K562 (cell line): ENCODE measurements at regions not wholly inside any gene's neighbourhood (a gene's known extent, or its start where the extent isn't known, plus 50 kb on each side); places are given as distances from the start of the nearest gene placed in this dataset.

Experiments
- CBX8 ChIP-seq: fragments of 200-600 bp; sonication (generic); IDR thresholded peaks from 2 replicates; pipeline ENCODE4 v1.6.1; 2012; ENCODE audit warnings: borderline replicate concordance, mixed run types, low read depth, mild to moderate bottlenecking, moderate library complexity, mixed read lengths, low read length, control low read depth, inconsistent platforms; ENCODE audit not compliant: poor library complexity, severe bottlenecking; ENCODE audit errors: extremely low read depth
- GABPB2 ChIP-seq: fragments of 250-450 bp; sonication (Bioruptor Pico); conservative IDR thresholded peaks from 2 replicates; pipeline ENCODE4 v1.5.1; 2021; ENCODE audit warnings: mild to moderate bottlenecking
- HEY1 ChIP-seq: fragments of 250-450 bp; sonication (Bioruptor Pico); IDR thresholded peaks from 2 replicates; pipeline ENCODE4 v1.5.0; 2020; ENCODE audit warnings: mild to moderate bottlenecking, moderate library complexity, borderline replicate concordance
- HMG20A ChIP-seq: fragments of 450-650 bp; formaldehyde crosslinking; conservative IDR thresholded peaks from 2 replicates; pipeline ENCODE4 v1.4.0; 2020; ENCODE audit warnings: mild to moderate bottlenecking, mixed read lengths
- IRF2 ChIP-seq: sonication (generic); formaldehyde crosslinking; IDR thresholded peaks from 2 replicates; pipeline ENCODE4 v1.8.1; 2022; ENCODE audit warnings: mild to moderate bottlenecking, missing genetic modification reagents
- L3MBTL2 ChIP-seq: fragments of 450-650 bp; IDR thresholded peaks from 2 replicates; pipeline ENCODE4 v1.6.1; 2016; ENCODE audit warnings: mild to moderate bottlenecking, moderate library complexity
- PHTF2 ChIP-seq: fragments of 250-450 bp; sonication (Bioruptor Pico); IDR thresholded peaks from 2 replicates; pipeline ENCODE4 v1.5.0; 2021; ENCODE audit warnings: mild to moderate bottlenecking
- POLR3A ChIP-seq: IDR thresholded peaks from 2 replicates; pipeline ENCODE4 v1.6.1; 2011; ENCODE audit warnings: borderline replicate concordance, mild to moderate bottlenecking, moderate library complexity; ENCODE audit not compliant: insufficient read length, insufficient read depth; ENCODE audit errors: extremely low read depth
- PTBP1 ChIP-seq: fragments of 200-400 bp; formaldehyde crosslinking; IDR thresholded peaks from 2 replicates; pipeline ENCODE4 v1.6.1; 2017; ENCODE audit warnings: low read depth, low read length
- RBBP5 ChIP-seq: fragments of 200-600 bp; sonication (generic); IDR thresholded peaks from 2 replicates; pipeline ENCODE4 v1.6.1; 2012; ENCODE audit warnings: borderline replicate concordance, mild to moderate bottlenecking, low read length, control low read depth, inconsistent platforms; ENCODE audit not compliant: insufficient read depth, poor library complexity, severe bottlenecking
- SMAD1 ChIP-seq: fragments of 150-350 bp; IDR thresholded peaks from 2 replicates; pipeline ENCODE4 v1.6.1; 2014; ENCODE audit warnings: low read length, low read depth; ENCODE audit not compliant: partially characterized antibody
- STAG1 ChIP-seq: sonication (generic); formaldehyde crosslinking; IDR thresholded peaks from 2 replicates; pipeline ENCODE4 v1.5.0; 2020; ENCODE audit warnings: missing genetic modification reagents, borderline replicate concordance
- TAF1 ChIP-seq: IDR thresholded peaks from 2 replicates; pipeline ENCODE4 v1.6.1; 2011; ENCODE audit warnings: mild to moderate bottlenecking, low read length, moderate library complexity; ENCODE audit not compliant: insufficient read depth, control insufficient read depth, severe bottlenecking; ENCODE audit errors: extremely low read depth
- TOE1 ChIP-seq, 2 experiments: fragments of 450-650 bp in 1 of 2; sonication (generic) in 1 of 2; formaldehyde crosslinking in 1 of 2; IDR thresholded peaks; 2 replicates each; pipeline versions ENCODE4 v1.7.1 to v1.8.0; 2016 to 2022; ENCODE audit warnings: borderline replicate concordance in 2 of 2, mild to moderate bottlenecking in 2 of 2, antibody characterized with exemption in 1 of 2, inconsistent platforms in 1 of 2, low read depth in 1 of 2, missing genetic modification reagents in 1 of 2, moderate library complexity in 1 of 2
- ZNF165 ChIP-seq: fragments of 250-450 bp; sonication (Bioruptor Pico); IDR thresholded peaks from 2 replicates; pipeline ENCODE4 v1.4.0; 2020; ENCODE audit warnings: borderline replicate concordance
- ZNF24 ChIP-seq: fragments of 450-650 bp; IDR thresholded peaks from 2 replicates; pipeline ENCODE4 v1.6.1; 2016
- ZNF408 ChIP-seq: fragments of 250-450 bp; sonication (Bioruptor Pico); IDR thresholded peaks from 2 replicates; pipeline ENCODE4 v1.4.0; 2020; ENCODE audit warnings: low read depth, mild to moderate bottlenecking, moderate library complexity
- ZNF41 ChIP-seq: fragments of 250-450 bp; sonication (Bioruptor Pico); conservative IDR thresholded peaks from 2 replicates; pipeline ENCODE4 v1.4.0; 2020; ENCODE audit warnings: mild to moderate bottlenecking
- TF ChIP-seq, protein P1 (sequence below): fragments of 200-800 bp; sonication (Bioruptor generic); IDR thresholded peaks from 2 replicates; pipeline ENCODE4 v1.6.1; 2016; ENCODE audit warnings: missing genetic modification characterization, missing compliant biosample characterization
- TF ChIP-seq, protein P2 (sequence below): fragments of 250-450 bp; sonication (Bioruptor Pico); IDR thresholded peaks from 2 replicates; pipeline ENCODE4 v1.8.0; 2022; ENCODE audit warnings: moderate library complexity, mild to moderate bottlenecking, inconsistent platforms

GRCh38 chr6:26214803-26215584, 127.8 kb downstream of the HFE start (continued):
- no peak for TF ChIP-seq ZNF408 (CRISPR knock-in tag)
- TF ChIP-seq SMAD1, result no peak
- TF ChIP-seq, protein P1, sequence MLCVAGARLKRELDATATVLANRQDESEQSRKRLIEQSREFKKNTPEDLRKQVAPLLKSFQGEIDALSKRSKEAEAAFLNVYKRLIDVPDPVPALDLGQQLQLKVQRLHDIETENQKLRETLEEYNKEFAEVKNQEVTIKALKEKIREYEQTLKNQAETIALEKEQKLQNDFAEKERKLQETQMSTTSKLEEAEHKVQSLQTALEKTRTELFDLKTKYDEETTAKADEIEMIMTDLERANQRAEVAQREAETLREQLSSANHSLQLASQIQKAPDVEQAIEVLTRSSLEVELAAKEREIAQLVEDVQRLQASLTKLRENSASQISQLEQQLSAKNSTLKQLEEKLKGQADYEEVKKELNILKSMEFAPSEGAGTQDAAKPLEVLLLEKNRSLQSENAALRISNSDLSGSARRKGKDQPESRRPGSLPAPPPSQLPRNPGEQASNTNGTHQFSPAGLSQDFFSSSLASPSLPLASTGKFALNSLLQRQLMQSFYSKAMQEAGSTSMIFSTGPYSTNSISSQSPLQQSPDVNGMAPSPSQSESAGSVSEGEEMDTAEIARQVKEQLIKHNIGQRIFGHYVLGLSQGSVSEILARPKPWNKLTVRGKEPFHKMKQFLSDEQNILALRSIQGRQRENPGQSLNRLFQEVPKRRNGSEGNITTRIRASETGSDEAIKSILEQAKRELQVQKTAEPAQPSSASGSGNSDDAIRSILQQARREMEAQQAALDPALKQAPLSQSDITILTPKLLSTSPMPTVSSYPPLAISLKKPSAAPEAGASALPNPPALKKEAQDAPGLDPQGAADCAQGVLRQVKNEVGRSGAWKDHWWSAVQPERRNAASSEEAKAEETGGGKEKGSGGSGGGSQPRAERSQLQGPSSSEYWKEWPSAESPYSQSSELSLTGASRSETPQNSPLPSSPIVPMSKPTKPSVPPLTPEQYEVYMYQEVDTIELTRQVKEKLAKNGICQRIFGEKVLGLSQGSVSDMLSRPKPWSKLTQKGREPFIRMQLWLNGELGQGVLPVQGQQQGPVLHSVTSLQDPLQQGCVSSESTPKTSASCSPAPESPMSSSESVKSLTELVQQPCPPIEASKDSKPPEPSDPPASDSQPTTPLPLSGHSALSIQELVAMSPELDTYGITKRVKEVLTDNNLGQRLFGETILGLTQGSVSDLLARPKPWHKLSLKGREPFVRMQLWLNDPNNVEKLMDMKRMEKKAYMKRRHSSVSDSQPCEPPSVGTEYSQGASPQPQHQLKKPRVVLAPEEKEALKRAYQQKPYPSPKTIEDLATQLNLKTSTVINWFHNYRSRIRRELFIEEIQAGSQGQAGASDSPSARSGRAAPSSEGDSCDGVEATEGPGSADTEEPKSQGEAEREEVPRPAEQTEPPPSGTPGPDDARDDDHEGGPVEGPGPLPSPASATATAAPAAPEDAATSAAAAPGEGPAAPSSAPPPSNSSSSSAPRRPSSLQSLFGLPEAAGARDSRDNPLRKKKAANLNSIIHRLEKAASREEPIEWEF (CRISPR knock-in tag), result no peak
- no peak for TF ChIP-seq POLR3A
- TF ChIP-seq ZNF41 (CRISPR knock-in tag), result 0 out of 2 replicates have a peak, but pooled peaks have one; percentile 61
- TF ChIP-seq PHTF2, result 0 out of 2 replicates have a peak, but pooled peaks have one; percentile 42
- TF ChIP-seq PTBP1, result peak; percentile 90; the same call in 1 of the 2 replicates
- TF ChIP-seq TOE1 (IDR thresholded peaks at IDR 0.05; ENCODE audit: borderline replicate concordance), result no peak
- no peak for TF ChIP-seq TOE1 (CRISPR knock-in tag; IDR thresholded peaks at IDR 0.05; ENCODE audit: borderline replicate concordance, low read depth)
- no peak for TF ChIP-seq HEY1 (CRISPR knock-in tag)
- TF ChIP-seq ZNF24, result no peak
- TF ChIP-seq L3MBTL2, result no peak; the same call in none of the 2 replicates
- peak; percentile 68; the same call in 1 of the 2 replicates for TF ChIP-seq ZNF165 (CRISPR knock-in tag)
- TF ChIP-seq, protein P2, sequence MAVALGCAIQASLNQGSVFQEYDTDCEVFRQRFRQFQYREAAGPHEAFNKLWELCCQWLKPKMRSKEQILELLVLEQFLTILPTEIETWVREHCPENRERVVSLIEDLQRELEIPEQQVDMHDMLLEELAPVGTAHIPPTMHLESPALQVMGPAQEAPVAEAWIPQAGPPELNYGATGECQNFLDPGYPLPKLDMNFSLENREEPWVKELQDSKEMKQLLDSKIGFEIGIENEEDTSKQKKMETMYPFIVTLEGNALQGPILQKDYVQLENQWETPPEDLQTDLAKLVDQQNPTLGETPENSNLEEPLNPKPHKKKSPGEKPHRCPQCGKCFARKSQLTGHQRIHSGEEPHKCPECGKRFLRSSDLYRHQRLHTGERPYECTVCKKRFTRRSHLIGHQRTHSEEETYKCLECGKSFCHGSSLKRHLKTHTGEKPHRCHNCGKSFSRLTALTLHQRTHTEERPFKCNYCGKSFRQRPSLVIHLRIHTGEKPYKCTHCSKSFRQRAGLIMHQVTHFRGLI, result no peak
- TF ChIP-seq GABPB2 (CRISPR knock-in tag), result no peak
- TF ChIP-seq RBBP5, result no peak
- TF ChIP-seq STAG1 (CRISPR knock-in tag), result no peak
- no peak for TF ChIP-seq TAF1
- TF ChIP-seq HMG20A (CRISPR knock-in tag), result no peak
- TF ChIP-seq IRF2 (CRISPR knock-in tag), result no peak
- TF ChIP-seq CBX8, result no peak
